HL-60 (cell line): ENCODE measurements at regions not wholly inside any gene's neighbourhood (a gene's known extent, or its start where the extent isn't known, plus 50 kb on each side); places are given as distances from the start of the nearest gene placed in this dataset.

Experiments used
- CTCF ChIP-seq: IDR thresholded peaks from one replicate; pipeline ENCODE4 v1.5.1; 2011; ENCODE audit warnings: low read length, control low read depth, inconsistent platforms; ENCODE audit not compliant: insufficient read depth
- POLR2AphosphoS5 ChIP-seq: IDR thresholded peaks from 2 replicates; pipeline ENCODE4 v1.6.1; 2012; ENCODE audit warnings: low read depth

- TF ChIP-seq CTCF (no peak), POLR2AphosphoS5 (no peak)
Measured at GRCh38 chr12:67773896-67774295, 125.4 kb downstream of the DYRK2 start.
